Ishikawa (cell line): ENCODE measurements at regions not wholly inside any gene's neighbourhood (a gene's known extent, or its start where the extent isn't known, plus 50 kb on each side); places are given as distances from the start of the nearest gene placed in this dataset.

Source experiments
- CEBPB ChIP-seq: IDR thresholded peaks from 2 replicates; pipeline ENCODE4 v1.6.1; 2012
- CREB1 ChIP-seq: IDR thresholded peaks from 2 replicates; pipeline ENCODE4 v1.6.1; 2012; ENCODE audit warnings: low read depth
- EGR1 ChIP-seq: IDR thresholded peaks from 2 replicates; pipeline ENCODE4 v1.6.1; 2012
- EP300 ChIP-seq: IDR thresholded peaks from 2 replicates; pipeline ENCODE4 v1.6.1; 2012; ENCODE audit warnings: borderline replicate concordance
- FOXM1 ChIP-seq: IDR thresholded peaks from 2 replicates; pipeline ENCODE4 v1.6.1; 2012; ENCODE audit warnings: low read depth, borderline replicate concordance
- NFIC ChIP-seq: IDR thresholded peaks from 2 replicates; pipeline ENCODE4 v1.6.1; 2012
- RAD21 ChIP-seq: IDR thresholded peaks from 2 replicates; pipeline ENCODE4 v1.6.1; 2012; ENCODE audit warnings: low read depth
- TAF1 ChIP-seq: IDR thresholded peaks from 2 replicates; pipeline ENCODE4 v1.6.1; 2012; ENCODE audit warnings: low read depth, mild to moderate bottlenecking
- TCF12 ChIP-seq: IDR thresholded peaks from 2 replicates; pipeline ENCODE4 v1.6.1; 2012; ENCODE audit warnings: low read depth
- TEAD4 ChIP-seq: IDR thresholded peaks from 2 replicates; pipeline ENCODE4 v1.6.1; 2012
- YY1 ChIP-seq: IDR thresholded peaks from 2 replicates; pipeline ENCODE4 v1.6.1; 2012; ENCODE audit warnings: low read depth
- ZBTB7A ChIP-seq: IDR thresholded peaks from 2 replicates; pipeline ENCODE4 v1.6.1; 2012; ENCODE audit warnings: low read depth
- TF ChIP-seq, protein P1 (sequence below): IDR thresholded peaks from 2 replicates; pipeline ENCODE4 v1.6.1; 2012
- TF ChIP-seq, protein P2 (sequence below): IDR thresholded peaks from 2 replicates; pipeline ENCODE4 v1.6.1; 2012; ENCODE audit warnings: low read depth, mild to moderate bottlenecking
- TF ChIP-seq, protein P3 (sequence below): IDR thresholded peaks from 2 replicates; pipeline ENCODE4 v1.6.1; 2012

DNA sequence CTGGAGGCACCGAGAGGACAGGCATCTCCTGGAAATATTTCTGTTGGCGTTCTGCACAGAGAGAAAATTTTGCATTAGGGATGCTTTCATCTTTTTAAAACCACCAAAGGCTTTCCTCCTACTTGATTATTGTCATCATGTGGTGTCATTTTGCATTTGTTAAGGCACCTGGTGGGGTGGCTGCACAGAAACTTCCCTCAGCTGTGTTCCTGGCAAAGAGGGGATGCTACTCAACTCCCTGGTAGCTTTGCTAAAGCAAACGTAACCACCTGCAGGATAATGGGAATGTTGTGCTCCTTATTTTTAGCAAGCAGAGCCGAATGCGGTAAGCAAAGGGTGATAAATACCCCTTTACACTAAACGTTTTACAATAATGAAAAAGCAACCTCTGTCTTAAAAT lies 229.8 kb downstream of the STIM2 start:
- TF ChIP-seq, protein P1, sequence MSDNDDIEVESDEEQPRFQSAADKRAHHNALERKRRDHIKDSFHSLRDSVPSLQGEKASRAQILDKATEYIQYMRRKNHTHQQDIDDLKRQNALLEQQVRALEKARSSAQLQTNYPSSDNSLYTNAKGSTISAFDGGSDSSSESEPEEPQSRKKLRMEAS = no peak
- TF ChIP-seq ZBTB7A = no peak

DNA sequence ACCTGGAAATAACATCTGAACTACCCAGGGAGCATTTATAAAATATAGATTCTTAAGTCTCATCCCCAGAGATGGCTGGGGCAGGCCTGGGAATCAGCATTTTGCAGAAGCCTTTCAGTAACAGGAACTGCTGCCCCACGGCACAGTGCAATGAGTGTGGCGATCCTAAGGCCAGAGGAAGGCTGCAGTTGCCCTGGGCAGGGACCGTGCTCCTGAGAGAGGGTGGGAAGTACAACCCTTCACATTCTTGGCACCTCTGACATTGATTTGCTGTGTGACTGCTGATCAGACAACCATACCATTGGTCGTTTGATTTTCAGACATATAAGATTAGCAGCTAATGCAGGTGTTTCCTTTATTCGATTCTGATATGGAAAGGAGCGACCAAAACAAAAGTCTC lies 233.6 kb downstream of the STIM2 start:
- no peak for TF ChIP-seq EGR1
- no peak for TF ChIP-seq CREB1
- TF ChIP-seq NFIC = no peak
- no peak for TF ChIP-seq CEBPB
- TF ChIP-seq TEAD4 = no peak
- TF ChIP-seq FOXM1 = no peak
- TF ChIP-seq, protein P1 = no peak
- TF ChIP-seq, protein P2, sequence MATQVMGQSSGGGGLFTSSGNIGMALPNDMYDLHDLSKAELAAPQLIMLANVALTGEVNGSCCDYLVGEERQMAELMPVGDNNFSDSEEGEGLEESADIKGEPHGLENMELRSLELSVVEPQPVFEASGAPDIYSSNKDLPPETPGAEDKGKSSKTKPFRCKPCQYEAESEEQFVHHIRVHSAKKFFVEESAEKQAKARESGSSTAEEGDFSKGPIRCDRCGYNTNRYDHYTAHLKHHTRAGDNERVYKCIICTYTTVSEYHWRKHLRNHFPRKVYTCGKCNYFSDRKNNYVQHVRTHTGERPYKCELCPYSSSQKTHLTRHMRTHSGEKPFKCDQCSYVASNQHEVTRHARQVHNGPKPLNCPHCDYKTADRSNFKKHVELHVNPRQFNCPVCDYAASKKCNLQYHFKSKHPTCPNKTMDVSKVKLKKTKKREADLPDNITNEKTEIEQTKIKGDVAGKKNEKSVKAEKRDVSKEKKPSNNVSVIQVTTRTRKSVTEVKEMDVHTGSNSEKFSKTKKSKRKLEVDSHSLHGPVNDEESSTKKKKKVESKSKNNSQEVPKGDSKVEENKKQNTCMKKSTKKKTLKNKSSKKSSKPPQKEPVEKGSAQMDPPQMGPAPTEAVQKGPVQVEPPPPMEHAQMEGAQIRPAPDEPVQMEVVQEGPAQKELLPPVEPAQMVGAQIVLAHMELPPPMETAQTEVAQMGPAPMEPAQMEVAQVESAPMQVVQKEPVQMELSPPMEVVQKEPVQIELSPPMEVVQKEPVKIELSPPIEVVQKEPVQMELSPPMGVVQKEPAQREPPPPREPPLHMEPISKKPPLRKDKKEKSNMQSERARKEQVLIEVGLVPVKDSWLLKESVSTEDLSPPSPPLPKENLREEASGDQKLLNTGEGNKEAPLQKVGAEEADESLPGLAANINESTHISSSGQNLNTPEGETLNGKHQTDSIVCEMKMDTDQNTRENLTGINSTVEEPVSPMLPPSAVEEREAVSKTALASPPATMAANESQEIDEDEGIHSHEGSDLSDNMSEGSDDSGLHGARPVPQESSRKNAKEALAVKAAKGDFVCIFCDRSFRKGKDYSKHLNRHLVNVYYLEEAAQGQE = no peak
- no peak for TF ChIP-seq YY1
- no peak for TF ChIP-seq ZBTB7A
- TF ChIP-seq, protein P3, sequence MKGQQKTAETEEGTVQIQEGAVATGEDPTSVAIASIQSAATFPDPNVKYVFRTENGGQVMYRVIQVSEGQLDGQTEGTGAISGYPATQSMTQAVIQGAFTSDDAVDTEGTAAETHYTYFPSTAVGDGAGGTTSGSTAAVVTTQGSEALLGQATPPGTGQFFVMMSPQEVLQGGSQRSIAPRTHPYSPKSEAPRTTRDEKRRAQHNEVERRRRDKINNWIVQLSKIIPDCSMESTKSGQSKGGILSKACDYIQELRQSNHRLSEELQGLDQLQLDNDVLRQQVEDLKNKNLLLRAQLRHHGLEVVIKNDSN = no peak

DNA sequence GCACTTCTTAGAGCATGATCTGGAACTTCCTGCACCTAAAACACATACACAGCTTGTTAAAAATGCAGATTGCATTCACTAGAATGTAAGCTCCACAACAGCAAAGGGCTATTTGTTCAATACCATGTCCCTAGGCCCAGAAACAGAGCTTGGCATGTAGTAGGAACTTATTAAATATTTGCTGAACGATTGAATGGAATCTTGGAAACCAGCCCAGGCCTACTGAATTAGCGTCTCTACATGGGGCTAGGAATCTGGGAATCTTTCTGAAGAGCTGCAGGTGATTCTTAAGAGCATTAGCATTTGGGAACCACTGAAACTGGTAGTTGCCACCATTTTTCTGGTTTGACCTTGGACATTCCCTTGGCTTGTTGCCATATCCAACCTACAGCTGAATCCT lies 234.1 kb downstream of the STIM2 start:
- TF ChIP-seq NFIC (peak; percentile 75), TEAD4 (peak; percentile 49; the same call in 1 of the 2 replicates), RAD21 (no peak), FOXM1 (no peak), ZBTB7A (no peak), EP300 (peak; percentile 53; the same call in 1 of the 2 replicates), TCF12 (peak; percentile 62; the same call in 1 of the 2 replicates), CEBPB (no peak), CREB1 (no peak)
- TF ChIP-seq, protein P3 = no peak
- TF ChIP-seq, protein P1 = no peak

DNA sequence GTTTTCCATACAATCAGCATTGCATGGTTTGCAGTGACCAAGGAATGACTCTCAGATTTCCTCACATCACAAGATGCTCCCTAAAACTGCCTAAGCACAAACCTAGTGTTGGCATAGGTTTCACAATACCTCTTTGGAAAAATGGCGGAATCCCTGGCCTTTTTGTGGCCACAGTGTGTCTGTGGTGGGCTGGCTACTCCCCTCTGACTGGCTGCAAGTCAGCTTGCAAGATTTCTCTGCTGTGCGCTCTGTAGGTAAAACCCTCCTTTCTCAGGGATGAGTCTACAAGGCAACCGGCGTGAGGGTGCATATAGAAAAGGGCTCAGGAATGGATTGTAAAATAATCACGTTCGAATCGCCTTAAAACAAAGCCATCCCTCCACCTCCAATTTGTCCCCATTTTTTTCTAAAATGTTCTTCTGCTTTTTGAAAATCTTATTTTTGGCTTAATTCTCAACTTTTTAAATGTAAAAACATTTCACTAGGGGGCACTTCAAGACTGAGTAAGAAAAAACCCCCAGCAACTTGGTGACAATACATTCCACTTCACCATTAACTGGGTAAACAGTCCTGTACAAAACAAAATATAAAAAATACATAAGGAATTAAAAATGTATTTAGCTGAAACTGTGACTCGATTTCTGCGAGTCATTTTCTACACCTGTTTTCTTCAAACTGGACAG lies 235.6 kb downstream of the STIM2 start:
- TF ChIP-seq RAD21 (peak; percentile 61), CEBPB (no peak), CREB1 (no peak), EGR1 (no peak), NFIC (no peak), TEAD4 (no peak)

DNA sequence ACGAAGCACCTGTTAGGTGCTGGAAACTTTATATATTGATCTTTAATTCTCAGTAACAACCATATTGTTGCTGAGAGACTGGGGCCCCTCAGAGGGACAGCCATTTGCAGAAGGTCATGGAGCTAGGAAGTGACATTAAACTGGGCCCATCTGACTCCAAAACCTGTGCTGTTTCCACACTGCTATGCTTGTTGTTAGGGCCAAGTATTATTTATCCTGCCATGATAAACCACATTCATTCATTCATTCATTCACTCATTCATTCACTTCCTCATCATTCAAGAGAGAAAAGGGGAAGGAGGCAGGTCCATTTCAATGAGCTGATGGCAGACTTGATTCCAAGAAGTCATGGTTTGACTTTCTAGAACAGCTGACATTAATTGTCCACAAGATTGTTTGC lies 237.4 kb downstream of the STIM2 start:
- no peak for TF ChIP-seq ZBTB7A
- TF ChIP-seq, protein P1 = no peak
- TF ChIP-seq, protein P3 = no peak
- TF ChIP-seq, protein P2 = no peak
- no peak for TF ChIP-seq TEAD4
- no peak for TF ChIP-seq EGR1
- no peak for TF ChIP-seq RAD21
- no peak for TF ChIP-seq CEBPB
- no peak for TF ChIP-seq TAF1
- no peak for TF ChIP-seq TCF12
- no peak for TF ChIP-seq YY1
- no peak for TF ChIP-seq FOXM1
- TF ChIP-seq CREB1 = no peak
- TF ChIP-seq NFIC = no peak
- TF ChIP-seq EP300 = no peak
